ENCODE measurements at regions not wholly inside any gene's neighbourhood (a gene's known extent, or its start where the extent isn't known, plus 50 kb on each side); places are given as distances from the start of the nearest gene placed in this dataset.

- TF ChIP-seq ZNF281 (CRISPR knock-in tag; IDR thresholded peaks at IDR 0.05; ENCODE audit: borderline replicate concordance) (peak; percentile 27; the same call in 1 of the 2 replicates), ZNF329 (CRISPR knock-in tag; IDR thresholded peaks at IDR 0.05; ENCODE audit: low read depth) (no peak), AGO1 (IDR thresholded peaks at IDR 0.05; ENCODE audit: low read depth, low read length, poor library complexity, severe bottlenecking) (no peak), ZNF235 (CRISPR knock-in tag; IDR thresholded peaks at IDR 0.05; ENCODE audit: borderline replicate concordance) (no peak), SOX6 (IDR thresholded peaks at IDR 0.05) (no peak), SOX6 (CRISPR knock-in tag; IDR thresholded peaks at IDR 0.05) (no peak), FLYWCH1 (CRISPR knock-in tag; IDR thresholded peaks at IDR 0.05) (no peak), STAT6 (CRISPR knock-in tag; IDR thresholded peaks at IDR 0.05; ENCODE audit: borderline replicate concordance) (no peak), ZNF878 (CRISPR knock-in tag; IDR thresholded peaks at IDR 0.05) (no peak), MAX (IDR thresholded peaks at IDR 0.05) (no peak), ZNF746 (CRISPR knock-in tag; IDR thresholded peaks at IDR 0.05) (no peak), SIN3B (IDR thresholded peaks at IDR 0.05; ENCODE audit: low read length) (no peak), PAXIP1 (CRISPR knock-in tag; conservative IDR thresholded peaks at IDR 0.05) (0 out of 2 replicates have a peak, but pooled peaks have one; percentile 18), ZNF512 (CRISPR knock-in tag; IDR thresholded peaks at IDR 0.05) (no peak), ZNF160 (CRISPR knock-in tag; IDR thresholded peaks at IDR 0.05) (no peak), ARID2 (CRISPR knock-in tag; IDR thresholded peaks at IDR 0.05; ENCODE audit: borderline replicate concordance) (no peak), STAG1 (CRISPR knock-in tag; IDR thresholded peaks at IDR 0.05) (no peak), ZNF576 (CRISPR knock-in tag; IDR thresholded peaks at IDR 0.05) (no peak), ZNF431 (CRISPR knock-in tag; IDR thresholded peaks at IDR 0.05; ENCODE audit: borderline replicate concordance, low read depth) (no peak), ZNF883 (CRISPR knock-in tag; IDR thresholded peaks at IDR 0.05; ENCODE audit: not compliant biosample characterization) (no peak)
Measured at GRCh38 chr1:94316183-94316582, 78.8 kb upstream of the ARHGAP29 start (continued).

All from HepG2 (cell line).